DMS79 (cell line): ENCODE measurements at regions not wholly inside any gene's neighbourhood (a gene's known extent, or its start where the extent isn't known, plus 50 kb on each side); places are given as distances from the start of the nearest gene placed in this dataset.
"Not testable (repeated sequence)": the region's sequence is repeated elsewhere in the genome, so short reads cannot be mapped to it uniquely, and the experiment has no call there.

Experiments used
- DNase-seq: peaks from one replicate; lab custom pipeline; 2025; lab: John Stamatoyannopoulos, UW

DNA sequence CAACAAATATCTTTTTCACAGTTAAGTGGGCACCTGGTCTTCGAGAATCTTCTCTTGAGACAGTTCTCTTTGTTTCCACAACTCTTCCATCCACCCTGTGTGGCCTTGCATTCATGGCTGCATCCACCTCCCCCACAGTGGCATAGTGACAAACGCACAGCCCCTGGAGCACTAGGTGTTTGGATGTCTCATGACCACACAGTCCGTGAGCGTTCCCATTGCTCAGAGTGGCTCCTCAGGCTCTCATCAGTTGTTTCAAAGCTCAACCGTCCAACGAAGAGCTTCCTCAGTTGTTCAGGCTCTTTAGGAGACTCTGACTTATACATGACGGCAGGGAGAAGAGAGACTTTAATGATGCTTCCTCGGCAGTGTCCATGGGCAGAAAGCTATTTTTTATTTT is 191.6 kb downstream of the CDRT15L2 start:
- no peak for DNase-seq

DNA sequence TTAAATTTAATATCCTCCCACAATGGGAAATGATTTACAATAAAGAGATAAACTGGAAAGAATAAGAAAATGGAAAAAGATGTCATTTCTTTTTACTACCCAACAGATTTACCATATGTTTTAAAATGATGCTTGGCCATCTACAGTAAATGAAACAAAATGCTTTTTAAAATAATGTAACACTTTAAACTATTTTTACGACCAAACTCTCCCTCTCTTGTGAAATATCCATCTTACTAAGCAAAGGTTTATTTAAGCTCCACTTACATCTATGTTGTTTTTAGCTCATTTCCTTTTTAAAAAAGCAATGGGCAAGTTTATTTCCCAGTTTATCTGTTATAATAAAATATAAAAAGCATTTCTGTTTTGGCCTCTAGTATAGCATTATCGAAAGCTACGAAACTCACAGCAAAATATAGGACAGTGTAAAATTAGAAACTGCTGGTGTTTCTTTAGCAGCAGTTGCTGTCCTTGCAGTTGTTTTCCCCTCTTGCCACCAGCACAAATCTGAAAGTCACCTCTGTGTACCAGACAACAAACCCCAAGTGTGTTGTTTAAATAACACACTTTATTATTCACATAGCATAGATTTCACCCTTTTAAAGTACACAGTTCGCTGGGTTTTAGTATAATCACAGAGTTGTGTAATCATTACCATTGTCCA is 195.1 kb downstream of the CDRT15L2 start:
- no peak for DNase-seq

GRCh38 chr17:20775331-20775730 is 195.8 kb downstream of the CDRT15L2 start:
- DNase-seq: no peak

DNA sequence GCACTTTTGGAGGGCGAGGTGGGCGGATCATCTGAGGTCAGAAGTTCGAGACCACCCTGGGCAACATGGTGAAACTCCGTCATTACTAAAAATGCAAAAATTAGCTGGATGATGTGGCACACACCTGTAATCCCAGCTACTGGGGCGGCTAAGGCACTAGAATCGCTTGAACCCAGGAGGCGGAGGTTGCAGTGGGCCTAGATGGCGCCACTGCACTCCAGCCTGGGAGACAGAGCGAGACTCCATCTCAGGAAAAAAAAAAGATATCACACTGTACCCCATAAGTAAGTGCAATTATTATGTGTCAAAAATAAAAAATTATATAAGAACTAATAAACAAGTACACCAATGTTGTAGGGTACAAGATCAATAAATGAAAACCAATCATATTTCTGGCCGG is 200.0 kb downstream of the CDRT15L2 start:
- no peak for DNase-seq

GRCh38 chr17:20781260-20781659 is 201.7 kb downstream of the CDRT15L2 start:
- DNase-seq: no peak

DNA sequence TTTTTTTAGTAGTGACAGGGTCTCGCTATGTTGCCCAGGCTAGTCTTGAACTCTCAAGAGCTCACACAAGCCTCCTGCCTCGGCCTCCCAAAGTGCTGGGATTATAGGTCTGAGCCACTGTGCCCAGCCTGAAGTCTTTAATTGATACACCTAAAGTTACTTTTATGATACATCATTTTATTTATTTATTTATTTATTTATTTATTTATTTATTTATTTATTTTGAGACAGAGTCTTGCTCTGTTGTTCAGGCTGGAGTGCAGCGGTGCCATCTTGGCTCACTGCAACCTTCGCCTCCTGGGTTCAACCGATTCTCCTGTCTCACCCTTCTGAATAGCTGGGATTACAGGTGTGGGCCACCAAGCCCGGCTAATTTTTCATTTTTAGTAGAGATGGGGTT is 202.3 kb downstream of the CDRT15L2 start:
- DNase-seq: not testable (repeated sequence)

- DNase-seq: no peak
Measured at GRCh38 chr17:20783091-20783490, 203.6 kb downstream of the CDRT15L2 start.

GRCh38 chr17:20784100-20784665 is 204.7 kb downstream of the CDRT15L2 start:
- no peak for DNase-seq

GRCh38 chr17:20787281-20787680 is 207.8 kb downstream of the CDRT15L2 start:
- no peak for DNase-seq

DNA sequence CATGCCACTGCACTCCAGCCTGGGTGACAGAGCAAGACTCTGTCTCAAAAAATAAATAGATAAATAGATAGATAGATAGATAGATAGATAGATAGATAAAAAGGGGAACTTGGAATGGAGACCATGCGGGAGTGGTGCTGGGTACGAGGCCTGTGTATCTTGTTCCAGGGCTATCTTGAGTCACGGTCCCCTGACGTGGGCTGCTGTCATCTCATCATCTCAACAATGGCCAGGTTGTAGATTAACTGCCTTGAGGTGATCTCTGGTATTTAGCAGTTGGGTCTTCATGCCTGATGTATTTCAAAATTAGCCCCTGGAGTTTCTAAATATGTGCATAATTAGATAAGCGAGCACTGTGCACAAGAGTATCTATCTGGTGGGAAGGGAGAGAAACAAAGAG is 212.1 kb downstream of the CDRT15L2 start:
- no peak for DNase-seq

DNA sequence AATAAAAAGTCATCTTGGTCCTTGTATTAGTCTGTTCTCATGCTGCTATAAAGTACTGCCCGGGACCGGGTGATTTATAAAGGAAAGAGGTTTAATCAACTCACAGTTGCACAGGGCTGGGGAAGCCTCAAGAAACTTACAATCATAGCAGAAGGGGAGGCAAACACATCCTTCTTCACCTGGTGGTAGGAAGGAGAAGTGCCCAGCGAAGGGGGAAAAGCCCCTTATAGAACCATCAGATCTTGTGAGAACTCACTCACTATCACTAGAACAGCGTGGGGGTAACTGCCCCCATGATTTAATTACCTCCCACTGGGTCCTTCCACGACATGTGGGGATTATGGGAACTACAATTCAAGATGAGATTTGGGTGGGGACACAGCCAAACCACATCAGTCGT is 215.0 kb downstream of the CDRT15L2 start:
- not testable (repeated sequence) for DNase-seq

DNA sequence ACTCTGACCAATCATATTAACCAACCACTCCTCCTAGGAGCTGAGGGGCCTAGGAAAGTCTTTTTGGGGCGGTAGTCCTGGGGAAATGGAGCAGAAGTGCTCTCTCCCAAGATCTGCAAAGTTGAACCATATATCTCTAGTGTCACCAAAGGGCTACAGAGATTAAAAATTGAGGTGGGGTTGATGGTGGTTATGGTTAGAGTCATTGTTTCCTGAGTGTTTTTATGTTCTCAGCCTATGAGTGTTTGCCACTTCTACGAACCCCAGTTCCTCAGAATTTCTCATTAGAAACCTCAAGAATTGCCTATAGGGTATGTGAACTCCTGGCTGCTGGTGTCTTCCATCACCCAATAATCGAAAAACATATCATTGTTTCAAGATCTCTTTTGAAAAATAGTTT is 217.8 kb downstream of the CDRT15L2 start:
- DNase-seq: no peak

DNA sequence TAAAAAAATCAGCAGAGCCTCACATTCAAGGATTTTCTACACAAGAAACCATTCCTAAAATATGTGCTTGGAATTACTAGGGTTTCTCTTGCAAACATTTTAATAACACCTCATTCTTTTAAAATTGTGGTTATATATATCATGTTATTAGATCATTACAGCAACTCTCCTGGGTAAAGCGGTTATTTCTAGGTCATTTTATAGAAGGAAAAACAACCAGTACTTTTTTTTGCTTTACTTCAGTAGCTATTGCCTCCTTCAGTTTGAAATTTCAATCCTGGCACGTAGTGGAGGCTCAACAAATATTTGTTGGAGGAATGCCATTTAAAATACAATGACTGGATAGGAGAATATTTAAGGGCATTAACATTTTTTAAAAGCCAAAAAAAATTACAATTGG is 220.6 kb downstream of the CDRT15L2 start:
- no peak for DNase-seq

DNA sequence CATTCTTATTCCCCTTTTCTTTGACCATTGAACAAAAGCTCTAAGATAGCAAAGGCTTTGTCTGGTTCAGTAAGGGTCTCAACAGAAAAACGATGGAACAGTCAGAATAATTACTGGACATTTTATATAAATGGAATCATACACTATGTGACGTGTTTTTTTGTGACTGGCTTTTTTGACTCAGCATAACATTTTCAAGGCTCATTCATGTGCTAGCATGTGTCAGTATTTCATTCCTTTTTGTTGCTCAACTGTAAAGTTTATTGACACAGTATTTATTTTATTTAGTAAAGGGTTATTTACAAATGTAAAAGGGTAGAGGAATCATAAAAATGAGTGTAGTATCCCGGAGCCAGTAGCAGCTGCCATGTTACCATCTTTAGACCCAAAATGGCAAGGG is 226.2 kb downstream of the CDRT15L2 start:
- no peak for DNase-seq

DNA sequence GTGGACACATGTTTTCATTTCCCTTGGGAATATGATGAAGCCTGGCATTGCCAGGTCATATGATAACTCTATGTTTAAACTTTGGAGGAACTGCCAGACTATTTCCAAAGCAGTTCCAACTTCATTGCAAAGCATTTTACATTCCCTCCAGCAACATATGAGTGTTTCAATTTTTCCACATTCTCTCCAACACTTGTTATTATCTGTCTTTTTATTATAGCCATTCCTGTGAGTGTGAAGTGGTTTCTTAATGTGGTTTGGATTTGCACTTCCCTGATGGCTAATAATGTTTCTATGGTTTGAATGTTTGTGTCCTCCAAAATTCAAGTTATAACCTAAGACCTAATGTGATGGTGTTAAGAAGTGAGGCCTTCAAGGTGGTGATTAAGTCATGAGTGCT is 228.0 kb downstream of the CDRT15L2 start:
- not testable (repeated sequence) for DNase-seq

- DNase-seq: not testable (repeated sequence)
Measured at GRCh38 chr17:20815410-20815809, 227.4 kb downstream of the USP22 start.

DNA sequence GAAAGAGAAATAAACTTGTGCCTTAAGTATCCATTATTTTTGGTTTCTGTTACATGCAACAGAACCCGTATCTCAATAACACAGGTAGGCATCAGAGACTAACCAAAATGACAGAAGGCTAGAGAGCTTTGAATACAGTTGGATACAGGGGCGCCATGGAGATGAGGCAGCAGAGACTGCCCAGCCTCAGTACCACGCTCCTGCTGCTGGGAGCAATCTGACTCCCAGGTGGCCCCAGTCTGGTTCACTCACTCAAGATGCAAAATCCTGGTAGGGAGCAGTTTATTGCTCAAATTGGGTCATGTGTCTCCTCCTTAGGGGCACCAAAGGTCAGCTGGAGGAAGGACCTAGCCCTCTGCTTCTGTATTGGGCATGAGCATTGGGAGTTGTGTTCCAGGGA is 218.9 kb downstream of the USP22 start:
- no peak for DNase-seq

DNA sequence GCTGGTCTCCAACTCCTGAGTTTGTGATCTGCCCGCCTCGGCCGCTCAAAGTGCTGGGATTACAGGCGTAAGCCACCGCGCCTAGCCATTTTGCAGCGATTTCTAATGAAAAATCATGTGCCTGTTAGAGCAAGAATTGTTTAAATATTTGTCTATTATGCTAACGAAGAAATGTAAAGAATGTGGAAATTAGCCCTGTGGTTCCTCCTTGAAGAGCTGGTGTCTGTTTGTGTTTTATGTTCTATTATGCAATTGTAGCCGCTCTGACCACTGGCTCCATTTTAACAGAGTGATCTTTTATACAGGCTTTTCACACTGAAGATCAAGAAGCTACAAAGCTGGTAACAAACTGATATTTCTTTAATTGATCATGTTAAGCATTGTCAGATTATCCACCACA is 217.3 kb downstream of the USP22 start:
- no peak for DNase-seq

DNA sequence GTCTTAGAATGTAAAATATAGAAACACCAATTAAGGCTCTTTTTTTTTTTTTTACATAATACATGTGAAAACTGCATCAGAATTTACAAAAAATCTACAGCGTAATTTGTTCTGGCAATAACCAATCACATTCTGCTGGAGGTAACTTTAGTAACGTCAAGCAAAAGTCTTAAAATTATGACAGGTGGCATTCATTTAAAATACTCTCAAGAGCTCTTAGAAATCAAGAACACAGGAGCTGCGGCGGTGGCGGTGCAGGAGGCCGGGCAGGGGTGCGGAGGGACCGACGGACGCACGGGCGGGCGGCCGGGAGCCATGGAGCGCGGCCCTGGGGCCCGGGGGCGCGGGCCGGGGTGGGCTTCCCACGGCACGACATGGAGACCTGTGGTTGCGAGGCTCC is 202.4 kb downstream of the USP22 start:
- DNase-seq: not testable (repeated sequence)

DNA sequence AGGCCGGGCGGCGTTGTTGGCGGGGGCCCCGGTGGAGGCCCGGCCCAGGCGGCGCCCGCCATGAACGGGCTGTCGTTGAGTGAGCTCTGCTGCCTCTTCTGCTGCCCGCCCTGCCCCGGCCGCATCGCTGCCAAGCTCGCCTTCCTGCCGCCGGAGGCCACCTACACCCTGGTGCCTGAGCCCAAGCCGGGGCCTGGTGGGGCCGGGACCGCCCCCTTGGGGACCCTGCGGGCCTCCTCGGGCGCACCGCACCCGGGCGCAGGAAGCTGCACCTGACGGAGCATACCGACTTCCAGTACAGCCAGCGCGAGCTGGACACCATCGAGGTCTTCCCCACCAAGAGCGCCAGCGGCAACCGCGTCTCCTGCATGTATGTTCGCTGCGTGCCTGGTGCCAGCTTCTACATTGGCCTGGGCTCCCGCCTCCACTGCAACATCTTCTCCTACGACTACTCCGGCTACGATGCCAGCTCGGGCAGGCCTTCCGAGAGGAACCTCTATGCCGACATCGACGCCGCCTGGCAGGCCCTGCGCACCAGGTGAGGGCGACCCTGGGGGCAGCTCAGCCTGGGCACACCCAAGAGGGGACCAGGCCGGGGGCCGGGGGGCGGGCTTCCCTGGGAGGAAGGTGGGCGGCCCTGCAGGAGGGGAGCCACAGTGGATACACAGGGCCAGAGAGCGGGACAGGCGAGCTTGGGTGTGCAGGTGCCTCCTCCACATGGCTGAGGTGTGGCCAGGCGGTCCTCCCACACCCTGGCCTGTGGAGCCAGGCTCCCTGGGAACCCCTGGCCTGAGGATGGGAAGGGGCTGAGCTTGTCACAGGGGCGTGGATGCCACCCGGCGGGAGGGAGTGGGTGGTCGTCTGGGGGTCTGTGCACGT is 201.6 kb downstream of the USP22 start:
- DNase-seq: not testable (repeated sequence)

GRCh38 chr17:20842012-20842411 is 200.8 kb downstream of the USP22 start:
- DNase-seq: not testable (repeated sequence)

DNA sequence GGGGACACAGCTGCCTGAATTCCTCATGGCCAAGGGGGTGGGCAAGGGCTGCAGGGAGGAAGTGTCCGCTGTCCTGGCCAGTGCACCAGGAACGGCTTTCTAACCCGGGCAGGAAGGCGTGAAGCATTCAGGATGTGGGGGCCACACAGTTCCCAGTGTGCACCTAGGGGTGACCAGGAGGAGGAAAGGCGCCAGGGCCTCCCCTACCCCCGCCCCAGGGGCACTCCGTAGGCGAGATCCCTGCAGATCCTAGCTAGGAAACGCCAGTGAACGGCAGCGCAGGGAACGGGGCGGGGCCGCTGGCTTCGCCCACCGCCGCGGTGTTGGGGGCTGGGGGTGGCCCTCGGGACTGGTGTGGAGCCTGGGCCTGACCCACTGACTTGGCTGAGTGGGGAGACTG is 199.6 kb downstream of the USP22 start:
- not testable (repeated sequence) for DNase-seq
